Suprapubic skin (tissue), 4 donors: ENCODE measurements at regions not wholly inside any gene's neighbourhood (a gene's known extent, or its start where the extent isn't known, plus 50 kb on each side); places are given as distances from the start of the nearest gene placed in this dataset.
"Not testable (repeated sequence)": the region's sequence is repeated elsewhere in the genome, so short reads cannot be mapped to it uniquely, and the experiment has no call there.

Source experiments
- DNase-seq, 2 donors: peaks; one replicate each; pipeline ENCODE4 v3.0.0-alpha.2; 2019; ENCODE audit warnings: low spot score in 2 of 2
- H3K27ac ChIP-seq: fragments of 200-600 bp; sonication (generic); one replicate; pipeline ENCODE4 v1.5.1; 2019
- H3K27me3 ChIP-seq: fragments of 200-600 bp; sonication (generic); one replicate; pipeline ENCODE4 v1.5.1; 2019
- H3K36me3 ChIP-seq: fragments of 200-600 bp; sonication (generic); one replicate; pipeline ENCODE4 v1.5.1; 2019
- H3K4me1 ChIP-seq: fragments of 200-600 bp; sonication (generic); one replicate; pipeline ENCODE4 v1.5.1; 2019
- H3K4me3 ChIP-seq: fragments of 200-600 bp; sonication (generic); one replicate; pipeline ENCODE4 v1.5.1; 2019; ENCODE audit warnings: mild to moderate bottlenecking
- H3K9me3 ChIP-seq: fragments of 200-600 bp; sonication (generic); one replicate; pipeline ENCODE4 v1.5.1; 2019
- EP300 ChIP-seq: sonication (generic); formaldehyde crosslinking; IDR thresholded peaks from one replicate; pipeline ENCODE4 v1.6.1; 2017; ENCODE audit warnings: antibody characterized with exemption
- POLR2A ChIP-seq, 2 donors: fragments of 450-650 bp; IDR thresholded peaks; one replicate each; pipeline ENCODE4 v1.6.1; 2017; ENCODE audit warnings: antibody characterized with exemption in 2 of 2, mild to moderate bottlenecking in 2 of 2, moderate library complexity in 2 of 2
- POLR2AphosphoS5 ChIP-seq, 3 donors: sonication (generic); formaldehyde crosslinking; IDR thresholded peaks; one replicate each; pipeline ENCODE4 v1.6.1; 2017; ENCODE audit warnings: antibody characterized with exemption in 3 of 3
- WGBS: methylation state at CpG from one replicate; pipeline ENCODE4 v1.1.5; 2018; 5-methylcytosine and 5-hydroxymethylcytosine counted together
- TF ChIP-seq, protein P1 (sequence below), 2 donors: fragments of 200-600 bp in 1 of 2; fragments of 450-650 bp in 1 of 2; sonication (generic) in 1 of 2; IDR thresholded peaks; one replicate each; pipeline ENCODE4 v1.5.1; 2016 to 2019; ENCODE audit warnings: antibody characterized with exemption in 2 of 2, mild to moderate bottlenecking in 1 of 2, moderate library complexity in 1 of 2

DNA sequence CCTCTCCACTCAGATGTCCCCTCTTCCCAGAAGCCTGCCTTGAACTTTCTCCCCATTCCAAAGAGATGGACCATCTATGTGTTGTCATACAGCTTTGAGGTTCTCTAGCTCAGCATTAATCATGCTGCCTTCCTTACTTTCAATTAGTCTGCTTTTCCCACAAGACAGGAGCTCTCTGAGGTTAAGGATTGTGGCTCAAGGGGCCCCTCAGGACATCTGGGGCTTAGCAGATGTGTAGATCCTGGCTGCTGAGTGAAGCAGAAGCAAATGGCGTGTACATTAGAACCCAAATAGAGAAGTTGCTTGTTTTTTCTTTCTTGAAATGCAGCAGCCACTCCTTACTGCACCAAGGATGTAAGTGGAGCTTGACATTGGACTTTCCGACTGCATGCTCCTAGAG lies 330.5 kb upstream of the TNRC6C start:
- 85% methylated on average over 2 of the region's 2 CpGs for WGBS
- H3K9me3 ChIP-seq: no peaks in the 10 kb centered on the region
- no peak overlapping the region for H3K27ac ChIP-seq
- H3K27me3 ChIP-seq: no peaks in the 10 kb centered on the region
- H3K4me1 ChIP-seq: no peaks in the 10 kb centered on the region
- DNase-seq: no peak
- no peaks in the 10 kb centered on the region for H3K36me3 ChIP-seq
- no peak overlapping the region for H3K4me3 ChIP-seq
- TF ChIP-seq, protein P1, sequence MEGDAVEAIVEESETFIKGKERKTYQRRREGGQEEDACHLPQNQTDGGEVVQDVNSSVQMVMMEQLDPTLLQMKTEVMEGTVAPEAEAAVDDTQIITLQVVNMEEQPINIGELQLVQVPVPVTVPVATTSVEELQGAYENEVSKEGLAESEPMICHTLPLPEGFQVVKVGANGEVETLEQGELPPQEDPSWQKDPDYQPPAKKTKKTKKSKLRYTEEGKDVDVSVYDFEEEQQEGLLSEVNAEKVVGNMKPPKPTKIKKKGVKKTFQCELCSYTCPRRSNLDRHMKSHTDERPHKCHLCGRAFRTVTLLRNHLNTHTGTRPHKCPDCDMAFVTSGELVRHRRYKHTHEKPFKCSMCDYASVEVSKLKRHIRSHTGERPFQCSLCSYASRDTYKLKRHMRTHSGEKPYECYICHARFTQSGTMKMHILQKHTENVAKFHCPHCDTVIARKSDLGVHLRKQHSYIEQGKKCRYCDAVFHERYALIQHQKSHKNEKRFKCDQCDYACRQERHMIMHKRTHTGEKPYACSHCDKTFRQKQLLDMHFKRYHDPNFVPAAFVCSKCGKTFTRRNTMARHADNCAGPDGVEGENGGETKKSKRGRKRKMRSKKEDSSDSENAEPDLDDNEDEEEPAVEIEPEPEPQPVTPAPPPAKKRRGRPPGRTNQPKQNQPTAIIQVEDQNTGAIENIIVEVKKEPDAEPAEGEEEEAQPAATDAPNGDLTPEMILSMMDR (IDR thresholded peaks at IDR 0.05): no peak
- TF ChIP-seq POLR2AphosphoS5 (IDR thresholded peaks at IDR 0.05) (no peak), POLR2A (IDR thresholded peaks at IDR 0.05) (no peak), EP300 (no peak)

DNA sequence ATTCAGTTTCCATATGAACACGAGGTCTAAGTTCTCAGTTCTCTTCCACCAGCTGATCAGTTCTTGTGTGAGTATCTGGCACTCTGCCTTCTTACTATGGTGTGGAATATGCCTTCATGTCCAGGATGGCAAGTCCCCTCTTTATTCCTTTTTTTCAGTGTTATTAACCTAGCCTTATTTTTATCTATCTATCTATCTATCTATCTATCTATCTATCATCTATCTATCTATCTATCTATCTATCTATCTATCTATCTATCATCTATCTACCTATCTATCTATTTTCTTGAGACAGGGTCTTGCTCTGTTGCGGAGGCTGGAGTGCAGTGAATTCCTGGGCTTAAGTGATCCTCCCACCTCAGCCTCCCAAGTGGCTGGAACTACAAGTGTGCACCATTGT lies 329.2 kb upstream of the TNRC6C start:
- not testable (repeated sequence) for H3K4me1 ChIP-seq, H3K27ac ChIP-seq, H3K36me3 ChIP-seq, H3K4me3 ChIP-seq, H3K27me3 ChIP-seq, DNase-seq, H3K9me3 ChIP-seq
- 89% methylated on average over 2 of the region's 2 CpGs for WGBS

GRCh38 chr17:77631307-77631706 lies 327.2 kb upstream of the TNRC6C start:
- Histone ChIP-seq H3K27ac (no peak overlapping the region), H3K9me3 (no peaks in the 10 kb centered on the region), H3K4me3 (no peak overlapping the region), H3K4me1 (no peaks in the 10 kb centered on the region), H3K27me3 (no peaks in the 10 kb centered on the region), H3K36me3 (no peaks in the 10 kb centered on the region)
- TF ChIP-seq POLR2A (IDR thresholded peaks at IDR 0.05) (no peak), EP300 (no peak)
- TF ChIP-seq, protein P1 (IDR thresholded peaks at IDR 0.05): no peak
- 95% methylated on average over 9 of the region's 9 CpGs for WGBS
- DNase-seq: no peak

- no peaks in the 10 kb centered on the region for H3K4me1 ChIP-seq
- no peak for DNase-seq
- no peaks in the 10 kb centered on the region for H3K36me3 ChIP-seq
- peaks cover 4% of the 10 kb centered on the region for H3K27me3 ChIP-seq
- no peak for TF ChIP-seq POLR2AphosphoS5 (IDR thresholded peaks at IDR 0.05)
- no peak for TF ChIP-seq POLR2A (IDR thresholded peaks at IDR 0.05)
- TF ChIP-seq, protein P1 (IDR thresholded peaks at IDR 0.05): no peak
- TF ChIP-seq EP300: no peak
- no peaks in the 10 kb centered on the region for H3K9me3 ChIP-seq
- H3K4me3 ChIP-seq: no peak overlapping the region
- WGBS: 95% methylated on average over 3 of the region's 6 CpGs
- H3K27ac ChIP-seq: no peak overlapping the region
Observed at GRCh38 chr17:77632619-77633018, 325.9 kb upstream of the TNRC6C start.

GRCh38 chr17:77634710-77635109 lies 323.8 kb upstream of the TNRC6C start:
- Histone ChIP-seq H3K27me3 (peaks cover 24% of the 10 kb centered on the region), H3K4me3 (no peak overlapping the region), H3K9me3 (no peaks in the 10 kb centered on the region), H3K4me1 (no peaks in the 10 kb centered on the region), H3K27ac (no peak overlapping the region), H3K36me3 (no peaks in the 10 kb centered on the region)
- DNase-seq: no peak
- TF ChIP-seq, protein P1 (IDR thresholded peaks at IDR 0.05): no peak
- no peak for TF ChIP-seq EP300
- no peak for TF ChIP-seq POLR2A (IDR thresholded peaks at IDR 0.05)
- TF ChIP-seq POLR2AphosphoS5 (IDR thresholded peaks at IDR 0.05): no peak
- 72% methylated on average over 4 of the region's 4 CpGs for WGBS

DNA sequence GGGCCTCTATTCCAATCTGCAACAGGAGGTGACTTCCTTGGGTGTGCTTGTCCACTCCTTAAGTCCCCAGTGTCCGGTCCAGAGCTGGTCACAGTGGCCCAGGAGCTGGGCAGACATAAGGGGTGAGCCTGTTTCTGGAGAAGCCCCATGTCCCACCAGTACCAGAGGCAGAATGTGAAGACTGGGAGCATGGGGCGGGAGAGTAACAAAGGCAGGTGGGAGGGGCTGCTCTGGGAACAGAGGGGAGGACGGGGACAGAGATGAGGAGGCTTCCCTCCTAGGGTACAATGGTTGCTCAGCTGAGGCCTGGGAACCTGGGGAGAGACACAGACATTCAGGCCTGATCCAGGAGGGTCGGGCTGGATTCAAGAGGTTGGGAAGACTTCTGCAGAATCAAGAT lies 323.3 kb upstream of the TNRC6C start:
- Histone ChIP-seq H3K4me1 (no peaks in the 10 kb centered on the region), H3K4me3 (no peak overlapping the region), H3K36me3 (no peaks in the 10 kb centered on the region), H3K27ac (no peak overlapping the region), H3K27me3 (peaks cover 29% of the 10 kb centered on the region), H3K9me3 (no peaks in the 10 kb centered on the region)
- TF ChIP-seq POLR2AphosphoS5 (IDR thresholded peaks at IDR 0.05): no peak
- TF ChIP-seq POLR2A (IDR thresholded peaks at IDR 0.05): no peak
- TF ChIP-seq, protein P1 (IDR thresholded peaks at IDR 0.05): no peak
- TF ChIP-seq EP300: no peak
- DNase-seq: no peak
- WGBS: 90% methylated on average over 4 of the region's 4 CpGs

DNA sequence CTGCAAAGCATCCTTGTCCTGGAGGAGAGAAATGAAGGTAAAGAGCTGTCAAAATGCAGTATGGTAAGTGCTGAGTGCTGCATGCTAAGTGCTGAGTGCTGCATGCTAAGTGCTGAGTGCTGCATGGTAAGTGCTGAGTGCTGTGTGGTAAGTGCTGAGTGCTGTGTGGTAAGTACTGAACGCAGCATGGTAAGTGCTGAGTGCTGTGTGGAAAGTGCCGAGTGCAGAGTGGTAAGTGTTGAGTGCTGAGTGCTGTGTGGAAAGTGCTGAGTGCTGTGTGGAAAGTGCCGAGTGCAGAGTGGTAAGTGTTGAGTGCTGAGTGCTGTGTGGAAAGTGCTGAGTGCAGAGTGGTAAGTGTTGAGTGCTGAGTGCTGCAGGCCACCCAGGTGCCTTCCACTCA lies 322.7 kb upstream of the TNRC6C start:
- not testable (repeated sequence) for H3K4me3 ChIP-seq, DNase-seq, H3K36me3 ChIP-seq, H3K27ac ChIP-seq, H3K9me3 ChIP-seq, H3K4me1 ChIP-seq
- WGBS: 76% methylated on average over 3 of the region's 3 CpGs
- H3K27me3 ChIP-seq: peaks cover 35% of the 10 kb centered on the region
